Neural progenitor cell (in vitro differentiated cells): ENCODE measurements at regions not wholly inside any gene's neighbourhood (a gene's known extent, or its start where the extent isn't known, plus 50 kb on each side); places are given as distances from the start of the nearest gene placed in this dataset.

ENCODE experiments used
- DNase-seq: peaks from one replicate; pipeline ENCODE4 v3.0.0-alpha.2; 2016; ENCODE audit warnings: low spot score
- H2AFZ ChIP-seq: fragments of 200-600 bp; sonication (generic); replicated peaks from 2 replicates; pipeline ENCODE4 v1.6.1; 2016; ENCODE audit warnings: antibody characterized with exemption
- H3F3A ChIP-seq: fragments of 200-600 bp; sonication (generic); 2 replicates; pipeline ENCODE4 v1.6.1; 2016; ENCODE audit warnings: antibody characterized with exemption, low read depth
- H3K27ac ChIP-seq: fragments of 200-600 bp; sonication (generic); 2 replicates; pipeline ENCODE4 v1.5.1; 2016; ENCODE audit warnings: mild to moderate bottlenecking
- H3K27me3 ChIP-seq: fragments of 200-600 bp; sonication (generic); 2 replicates; pipeline ENCODE4 v1.6.1; 2016; ENCODE audit warnings: mild to moderate bottlenecking, moderate library complexity
- H3K36me3 ChIP-seq: fragments of 200-600 bp; sonication (generic); 2 replicates; pipeline ENCODE4 v1.5.1; 2016
- H3K4me1 ChIP-seq: fragments of 200-600 bp; sonication (generic); 2 replicates; pipeline ENCODE4 v1.6.1; 2016; ENCODE audit warnings: mixed run types
- H3K4me2 ChIP-seq: fragments of 200-600 bp; sonication (generic); 2 replicates; pipeline ENCODE4 v1.6.1; 2016
- H3K4me3 ChIP-seq: fragments of 200-600 bp; sonication (generic); 2 replicates; pipeline ENCODE4 v1.5.1; 2016
- H3K79me2 ChIP-seq: fragments of 200-600 bp; sonication (generic); 2 replicates; pipeline ENCODE4 v1.6.1; 2016; ENCODE audit warnings: low read depth
- H3K9ac ChIP-seq: fragments of 200-600 bp; sonication (generic); 2 replicates; pipeline ENCODE4 v1.6.1; 2016
- H3K9me3 ChIP-seq: fragments of 200-600 bp; sonication (generic); 2 replicates; pipeline ENCODE4 v1.5.1; 2016; ENCODE audit warnings: low read depth
- H4K20me1 ChIP-seq: fragments of 200-600 bp; sonication (generic); 2 replicates; pipeline ENCODE4 v1.6.1; 2016; ENCODE audit warnings: low read depth
- H3K27ac Mint-ChIP-seq: 3 replicates; pipeline ENCODE4 v1.8.0; 2021; ENCODE audit warnings: mixed read lengths
- H3K27me3 Mint-ChIP-seq: 2 replicates; pipeline ENCODE4 v1.8.0; 2022; ENCODE audit warnings: low read depth, mild to moderate bottlenecking, inconsistent platforms, moderate library complexity, mixed read lengths; ENCODE audit not compliant: insufficient read depth
- H3K36me3 Mint-ChIP-seq: 3 replicates; pipeline ENCODE4 v1.8.0; 2021; ENCODE audit warnings: mixed read lengths
- H3K4me1 Mint-ChIP-seq: 3 replicates; pipeline ENCODE4 v1.8.0; 2021; ENCODE audit warnings: mixed read lengths
- H3K4me3 Mint-ChIP-seq: 3 replicates; pipeline ENCODE4 v1.8.0; 2021; ENCODE audit warnings: mild to moderate bottlenecking, moderate library complexity, mixed read lengths
- H3K9me3 Mint-ChIP-seq: 3 replicates; pipeline ENCODE4 v1.8.0; 2020; ENCODE audit warnings: mixed read lengths
- EZH2 ChIP-seq: fragments of 200-600 bp; sonication (generic); IDR thresholded peaks from 2 replicates; pipeline ENCODE4 v1.6.1; 2017; ENCODE audit warnings: antibody characterized with exemption, mild to moderate bottlenecking, moderate library complexity
- EZH2phosphoT487 ChIP-seq: fragments of 200-600 bp; sonication (generic); IDR thresholded peaks from 2 replicates; pipeline ENCODE4 v1.6.1; 2017; ENCODE audit warnings: antibody characterized with exemption
- TF ChIP-seq, protein P1 (sequence below): fragments of 200-600 bp; sonication (generic); IDR thresholded peaks from 2 replicates; pipeline ENCODE4 v1.5.1; 2017; ENCODE audit warnings: antibody characterized with exemption, mild to moderate bottlenecking

DNA sequence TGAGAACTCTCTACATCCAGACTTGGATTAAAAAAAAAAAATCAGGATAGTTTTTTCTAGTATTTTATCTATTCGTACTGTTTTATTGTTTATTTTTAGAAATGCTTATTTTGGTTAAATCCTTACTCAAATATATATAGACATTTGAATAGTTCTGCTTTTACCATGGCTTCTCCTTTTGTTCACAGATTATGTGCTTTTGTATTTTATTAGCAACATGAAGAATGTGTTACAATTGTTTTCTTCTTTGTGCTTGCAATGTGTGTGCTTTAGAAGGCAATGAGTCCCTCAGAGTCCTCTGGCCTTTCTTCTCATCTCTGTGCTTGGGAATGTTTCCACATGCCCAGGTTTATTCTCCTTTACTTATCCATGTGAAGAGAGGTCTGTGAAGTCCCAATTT, 324.0 kb downstream of the KCNRG start:
- no peaks in the 10 kb centered on the region for H3K79me2 ChIP-seq
- no peaks in the 10 kb centered on the region for H3K36me3 ChIP-seq
- H3K4me3 Mint-ChIP-seq, result no peak overlapping the region
- peaks cover 32% of the 10 kb centered on the region for H3K4me1 Mint-ChIP-seq
- DNase-seq, result peak; percentile 26
- H3K9me3 ChIP-seq, result no peaks in the 10 kb centered on the region
- TF ChIP-seq, protein P1, sequence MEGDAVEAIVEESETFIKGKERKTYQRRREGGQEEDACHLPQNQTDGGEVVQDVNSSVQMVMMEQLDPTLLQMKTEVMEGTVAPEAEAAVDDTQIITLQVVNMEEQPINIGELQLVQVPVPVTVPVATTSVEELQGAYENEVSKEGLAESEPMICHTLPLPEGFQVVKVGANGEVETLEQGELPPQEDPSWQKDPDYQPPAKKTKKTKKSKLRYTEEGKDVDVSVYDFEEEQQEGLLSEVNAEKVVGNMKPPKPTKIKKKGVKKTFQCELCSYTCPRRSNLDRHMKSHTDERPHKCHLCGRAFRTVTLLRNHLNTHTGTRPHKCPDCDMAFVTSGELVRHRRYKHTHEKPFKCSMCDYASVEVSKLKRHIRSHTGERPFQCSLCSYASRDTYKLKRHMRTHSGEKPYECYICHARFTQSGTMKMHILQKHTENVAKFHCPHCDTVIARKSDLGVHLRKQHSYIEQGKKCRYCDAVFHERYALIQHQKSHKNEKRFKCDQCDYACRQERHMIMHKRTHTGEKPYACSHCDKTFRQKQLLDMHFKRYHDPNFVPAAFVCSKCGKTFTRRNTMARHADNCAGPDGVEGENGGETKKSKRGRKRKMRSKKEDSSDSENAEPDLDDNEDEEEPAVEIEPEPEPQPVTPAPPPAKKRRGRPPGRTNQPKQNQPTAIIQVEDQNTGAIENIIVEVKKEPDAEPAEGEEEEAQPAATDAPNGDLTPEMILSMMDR, result no peak
- TF ChIP-seq EZH2phosphoT487, result no peak
- no peak for TF ChIP-seq EZH2
- no peak overlapping the region for H2AFZ ChIP-seq
- peaks cover 3% of the 10 kb centered on the region for H4K20me1 ChIP-seq
- H3K9me3 Mint-ChIP-seq, result peaks cover 2% of the 10 kb centered on the region
- no peaks in the 10 kb centered on the region for H3F3A ChIP-seq
- H3K27me3 Mint-ChIP-seq, result peaks cover 7% of the 10 kb centered on the region
- H3K27ac ChIP-seq, result no peak overlapping the region
- no peaks in the 10 kb centered on the region for H3K36me3 Mint-ChIP-seq
- peaks cover 31% of the 10 kb centered on the region for H3K4me1 ChIP-seq
- H3K4me3 ChIP-seq, result no peak overlapping the region
- peak overlapping the region; percentile 14 for H3K4me2 ChIP-seq
- H3K9ac ChIP-seq, result no peak overlapping the region
- H3K27ac Mint-ChIP-seq, result no peak overlapping the region
- no peaks in the 10 kb centered on the region for H3K27me3 ChIP-seq

- peaks cover 2% of the 10 kb centered on the region for H3K9me3 Mint-ChIP-seq
- Histone ChIP-seq H3K27me3 (no peaks in the 10 kb centered on the region), H3K9ac (no peak overlapping the region), H3K27ac (no peak overlapping the region), H3K9me3 (no peaks in the 10 kb centered on the region), H3K36me3 (no peaks in the 10 kb centered on the region), H4K20me1 (peaks cover 3% of the 10 kb centered on the region), H3F3A (no peaks in the 10 kb centered on the region), H3K4me3 (no peak overlapping the region), H3K79me2 (no peaks in the 10 kb centered on the region), H2AFZ (no peak overlapping the region), H3K4me1 (peaks cover 31% of the 10 kb centered on the region), H3K4me2 (peak overlapping the region; percentile 14)
- peak; percentile 39 for DNase-seq
- peaks cover 27% of the 10 kb centered on the region for H3K4me1 Mint-ChIP-seq
- TF ChIP-seq EZH2phosphoT487 (no peak), EZH2 (no peak)
- TF ChIP-seq, protein P1, result no peak
- H3K36me3 Mint-ChIP-seq, result no peaks in the 10 kb centered on the region
- no peak overlapping the region for H3K4me3 Mint-ChIP-seq
- H3K27ac Mint-ChIP-seq, result no peak overlapping the region
- peaks cover 7% of the 10 kb centered on the region for H3K27me3 Mint-ChIP-seq
These were observed 324.9 kb downstream of the KCNRG start for GRCh38 chr13:50340146-50340545.

DNA sequence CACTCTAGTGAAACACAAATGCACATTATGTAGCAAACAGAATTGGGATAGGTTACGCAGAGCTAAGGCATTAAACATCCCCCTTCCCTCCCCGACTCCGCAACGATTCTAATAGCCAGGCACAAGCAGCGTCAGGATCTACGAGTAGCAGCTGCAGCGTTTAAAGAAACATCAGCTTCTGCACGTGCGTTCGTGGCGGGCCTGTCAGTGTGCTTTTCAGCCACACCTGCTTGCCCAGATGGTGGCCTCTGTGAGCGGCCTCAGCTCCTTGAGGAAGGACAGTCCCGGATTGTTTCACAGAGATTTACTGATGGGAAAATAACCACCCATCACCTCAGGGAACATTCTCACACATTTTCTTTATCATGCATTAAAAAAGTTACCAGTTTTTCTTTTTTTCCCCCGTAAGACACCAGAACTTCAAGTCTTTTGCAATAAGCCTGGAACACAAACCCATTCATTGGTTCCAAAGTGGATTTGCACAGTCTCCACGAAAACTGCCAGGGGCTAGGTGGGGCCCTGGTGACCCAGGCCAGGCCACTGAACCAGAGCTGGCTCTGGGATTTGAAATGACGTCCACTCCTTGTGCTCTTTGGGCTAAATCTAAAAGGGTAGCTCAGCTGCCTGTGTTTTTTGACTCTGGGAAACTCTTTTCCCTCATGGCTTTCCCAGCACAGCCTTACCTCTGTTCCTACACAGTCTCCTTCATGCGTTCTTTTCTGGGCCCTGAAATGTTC, 325.5 kb downstream of the KCNRG start:
- Histone ChIP-seq H3F3A (no peaks in the 10 kb centered on the region), H4K20me1 (peaks cover 3% of the 10 kb centered on the region), H3K9ac (no peak overlapping the region), H3K36me3 (no peaks in the 10 kb centered on the region), H3K4me3 (no peak overlapping the region), H3K4me2 (peak overlapping the region; percentile 14), H3K27ac (no peak overlapping the region), H3K79me2 (no peaks in the 10 kb centered on the region), H3K9me3 (no peaks in the 10 kb centered on the region), H3K27me3 (no peaks in the 10 kb centered on the region), H2AFZ (no peak overlapping the region), H3K4me1 (peaks cover 31% of the 10 kb centered on the region)
- peaks cover 7% of the 10 kb centered on the region for H3K27me3 Mint-ChIP-seq
- peaks cover 27% of the 10 kb centered on the region for H3K4me1 Mint-ChIP-seq
- H3K4me3 Mint-ChIP-seq, result no peak overlapping the region
- DNase-seq, result peak; percentile 21
- H3K9me3 Mint-ChIP-seq, result peaks cover 2% of the 10 kb centered on the region
- TF ChIP-seq, protein P1, result no peak
- no peak for TF ChIP-seq EZH2
- TF ChIP-seq EZH2phosphoT487, result no peak
- no peaks in the 10 kb centered on the region for H3K36me3 Mint-ChIP-seq
- H3K27ac Mint-ChIP-seq, result peak overlapping the region; percentile 64
